Neural progenitor cell (in vitro differentiated cells): ENCODE measurements at regions not wholly inside any gene's neighbourhood (a gene's known extent, or its start where the extent isn't known, plus 50 kb on each side); places are given as distances from the start of the nearest gene placed in this dataset.

Source experiments
- DNase-seq: peaks from one replicate; pipeline ENCODE4 v3.0.0-alpha.2; 2016; ENCODE audit warnings: low spot score
- H2AFZ ChIP-seq: fragments of 200-600 bp; sonication (generic); replicated peaks from 2 replicates; pipeline ENCODE4 v1.6.1; 2016; ENCODE audit warnings: antibody characterized with exemption
- H3F3A ChIP-seq: fragments of 200-600 bp; sonication (generic); 2 replicates; pipeline ENCODE4 v1.6.1; 2016; ENCODE audit warnings: antibody characterized with exemption, low read depth
- H3K27ac ChIP-seq: fragments of 200-600 bp; sonication (generic); 2 replicates; pipeline ENCODE4 v1.5.1; 2016; ENCODE audit warnings: mild to moderate bottlenecking
- H3K27me3 ChIP-seq: fragments of 200-600 bp; sonication (generic); 2 replicates; pipeline ENCODE4 v1.6.1; 2016; ENCODE audit warnings: mild to moderate bottlenecking, moderate library complexity
- H3K36me3 ChIP-seq: fragments of 200-600 bp; sonication (generic); 2 replicates; pipeline ENCODE4 v1.5.1; 2016
- H3K4me1 ChIP-seq: fragments of 200-600 bp; sonication (generic); 2 replicates; pipeline ENCODE4 v1.6.1; 2016; ENCODE audit warnings: mixed run types
- H3K4me2 ChIP-seq: fragments of 200-600 bp; sonication (generic); 2 replicates; pipeline ENCODE4 v1.6.1; 2016
- H3K4me3 ChIP-seq: fragments of 200-600 bp; sonication (generic); 2 replicates; pipeline ENCODE4 v1.5.1; 2016
- H3K79me2 ChIP-seq: fragments of 200-600 bp; sonication (generic); 2 replicates; pipeline ENCODE4 v1.6.1; 2016; ENCODE audit warnings: low read depth
- H3K9ac ChIP-seq: fragments of 200-600 bp; sonication (generic); 2 replicates; pipeline ENCODE4 v1.6.1; 2016
- H3K9me3 ChIP-seq: fragments of 200-600 bp; sonication (generic); 2 replicates; pipeline ENCODE4 v1.5.1; 2016; ENCODE audit warnings: low read depth
- H4K20me1 ChIP-seq: fragments of 200-600 bp; sonication (generic); 2 replicates; pipeline ENCODE4 v1.6.1; 2016; ENCODE audit warnings: low read depth
- H3K27ac Mint-ChIP-seq: 3 replicates; pipeline ENCODE4 v1.8.0; 2021; ENCODE audit warnings: mixed read lengths
- H3K27me3 Mint-ChIP-seq: 2 replicates; pipeline ENCODE4 v1.8.0; 2022; ENCODE audit warnings: low read depth, mild to moderate bottlenecking, inconsistent platforms, moderate library complexity, mixed read lengths; ENCODE audit not compliant: insufficient read depth
- H3K36me3 Mint-ChIP-seq: 3 replicates; pipeline ENCODE4 v1.8.0; 2021; ENCODE audit warnings: mixed read lengths
- H3K4me1 Mint-ChIP-seq: 3 replicates; pipeline ENCODE4 v1.8.0; 2021; ENCODE audit warnings: mixed read lengths
- H3K4me3 Mint-ChIP-seq: 3 replicates; pipeline ENCODE4 v1.8.0; 2021; ENCODE audit warnings: mild to moderate bottlenecking, moderate library complexity, mixed read lengths
- H3K9me3 Mint-ChIP-seq: 3 replicates; pipeline ENCODE4 v1.8.0; 2020; ENCODE audit warnings: mixed read lengths
- EZH2 ChIP-seq: fragments of 200-600 bp; sonication (generic); IDR thresholded peaks from 2 replicates; pipeline ENCODE4 v1.6.1; 2017; ENCODE audit warnings: antibody characterized with exemption, mild to moderate bottlenecking, moderate library complexity
- EZH2phosphoT487 ChIP-seq: fragments of 200-600 bp; sonication (generic); IDR thresholded peaks from 2 replicates; pipeline ENCODE4 v1.6.1; 2017; ENCODE audit warnings: antibody characterized with exemption
- TF ChIP-seq, protein P1 (sequence below): fragments of 200-600 bp; sonication (generic); IDR thresholded peaks from 2 replicates; pipeline ENCODE4 v1.5.1; 2017; ENCODE audit warnings: antibody characterized with exemption, mild to moderate bottlenecking

DNA sequence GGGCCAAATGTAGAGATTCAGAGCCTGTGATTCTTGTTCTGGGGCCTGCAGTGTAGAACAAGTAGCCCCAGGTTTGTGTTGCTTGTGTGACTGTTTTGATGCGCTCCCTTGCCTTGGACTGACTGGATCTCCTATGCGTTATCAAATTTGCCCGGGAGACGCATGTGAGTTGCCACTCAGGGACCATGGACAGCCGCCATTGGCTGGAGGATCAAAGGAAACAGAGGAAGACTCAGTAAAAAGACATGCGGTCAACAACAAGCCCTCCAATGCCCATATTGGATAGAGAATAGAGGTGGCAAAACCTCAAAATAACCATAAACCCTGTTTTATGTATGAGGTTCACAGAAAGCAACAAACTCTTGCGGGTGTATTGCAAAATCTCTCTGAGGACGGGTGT is 327.5 kb upstream of the IGFBP7 start:
- Histone ChIP-seq H3K4me1 (no peaks in the 10 kb centered on the region), H3K27ac (no peak overlapping the region), H3K9ac (no peak overlapping the region), H3F3A (no peaks in the 10 kb centered on the region), H4K20me1 (no peaks in the 10 kb centered on the region), H3K79me2 (no peaks in the 10 kb centered on the region), H2AFZ (no peak overlapping the region), H3K4me3 (no peak overlapping the region), H3K27me3 (no peaks in the 10 kb centered on the region), H3K4me2 (no peak overlapping the region), H3K36me3 (no peaks in the 10 kb centered on the region), H3K9me3 (no peaks in the 10 kb centered on the region)
- DNase-seq = no peak
- H3K9me3 Mint-ChIP-seq = no peaks in the 10 kb centered on the region
- H3K27me3 Mint-ChIP-seq = peaks cover 7% of the 10 kb centered on the region
- no peak overlapping the region for H3K27ac Mint-ChIP-seq
- H3K4me3 Mint-ChIP-seq = no peak overlapping the region
- no peaks in the 10 kb centered on the region for H3K36me3 Mint-ChIP-seq
- H3K4me1 Mint-ChIP-seq = peaks cover 11% of the 10 kb centered on the region
- TF ChIP-seq EZH2 (no peak), EZH2phosphoT487 (no peak)
- TF ChIP-seq, protein P1, sequence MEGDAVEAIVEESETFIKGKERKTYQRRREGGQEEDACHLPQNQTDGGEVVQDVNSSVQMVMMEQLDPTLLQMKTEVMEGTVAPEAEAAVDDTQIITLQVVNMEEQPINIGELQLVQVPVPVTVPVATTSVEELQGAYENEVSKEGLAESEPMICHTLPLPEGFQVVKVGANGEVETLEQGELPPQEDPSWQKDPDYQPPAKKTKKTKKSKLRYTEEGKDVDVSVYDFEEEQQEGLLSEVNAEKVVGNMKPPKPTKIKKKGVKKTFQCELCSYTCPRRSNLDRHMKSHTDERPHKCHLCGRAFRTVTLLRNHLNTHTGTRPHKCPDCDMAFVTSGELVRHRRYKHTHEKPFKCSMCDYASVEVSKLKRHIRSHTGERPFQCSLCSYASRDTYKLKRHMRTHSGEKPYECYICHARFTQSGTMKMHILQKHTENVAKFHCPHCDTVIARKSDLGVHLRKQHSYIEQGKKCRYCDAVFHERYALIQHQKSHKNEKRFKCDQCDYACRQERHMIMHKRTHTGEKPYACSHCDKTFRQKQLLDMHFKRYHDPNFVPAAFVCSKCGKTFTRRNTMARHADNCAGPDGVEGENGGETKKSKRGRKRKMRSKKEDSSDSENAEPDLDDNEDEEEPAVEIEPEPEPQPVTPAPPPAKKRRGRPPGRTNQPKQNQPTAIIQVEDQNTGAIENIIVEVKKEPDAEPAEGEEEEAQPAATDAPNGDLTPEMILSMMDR = no peak

DNA sequence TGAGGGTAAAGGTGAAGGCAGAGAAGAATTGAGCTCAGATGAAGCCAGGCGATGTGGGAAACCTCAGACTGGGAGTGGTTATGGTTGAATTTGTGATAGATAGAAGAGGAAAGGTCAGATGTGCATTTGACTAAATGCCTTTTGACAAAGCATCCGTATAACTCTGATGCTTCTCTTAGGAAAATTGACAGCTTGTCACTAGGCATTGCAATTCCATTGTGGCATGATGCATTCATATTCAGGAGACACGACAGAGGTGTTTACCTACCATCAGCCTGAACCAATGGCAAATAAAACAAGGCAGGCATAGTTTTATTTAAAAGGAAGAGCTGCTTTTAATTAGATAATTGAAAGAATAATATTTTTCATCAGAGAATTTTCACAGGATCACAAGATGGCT is 325.1 kb upstream of the IGFBP7 start:
- H2AFZ ChIP-seq = no peak overlapping the region
- no peak overlapping the region for H3K9ac ChIP-seq
- H3K4me1 Mint-ChIP-seq = peaks cover 5% of the 10 kb centered on the region
- H3K9me3 ChIP-seq = no peaks in the 10 kb centered on the region
- H3K4me1 ChIP-seq = no peaks in the 10 kb centered on the region
- DNase-seq = no peak
- no peaks in the 10 kb centered on the region for H3F3A ChIP-seq
- no peaks in the 10 kb centered on the region for H3K9me3 Mint-ChIP-seq
- TF ChIP-seq, protein P1 = no peak
- TF ChIP-seq EZH2phosphoT487 (no peak), EZH2 (no peak)
- H3K36me3 Mint-ChIP-seq = no peaks in the 10 kb centered on the region
- no peak overlapping the region for H3K4me3 ChIP-seq
- no peak overlapping the region for H3K4me3 Mint-ChIP-seq
- H3K27ac Mint-ChIP-seq = no peak overlapping the region
- peaks cover 1% of the 10 kb centered on the region for H3K27me3 Mint-ChIP-seq
- H3K27me3 ChIP-seq = no peaks in the 10 kb centered on the region
- H3K36me3 ChIP-seq = no peaks in the 10 kb centered on the region
- H3K27ac ChIP-seq = no peak overlapping the region
- no peaks in the 10 kb centered on the region for H3K79me2 ChIP-seq
- H3K4me2 ChIP-seq = no peak overlapping the region
- H4K20me1 ChIP-seq = no peaks in the 10 kb centered on the region

- no peak overlapping the region for H3K4me3 ChIP-seq
- no peaks in the 10 kb centered on the region for H3K4me1 ChIP-seq
- Mint-ChIP-seq H3K27me3 (peaks cover 3% of the 10 kb centered on the region), H3K36me3 (no peaks in the 10 kb centered on the region), H3K4me1 (peaks cover 24% of the 10 kb centered on the region), H3K4me3 (no peak overlapping the region), H3K9me3 (no peaks in the 10 kb centered on the region), H3K27ac (no peak overlapping the region)
- H3K36me3 ChIP-seq = no peaks in the 10 kb centered on the region
- H3K27ac ChIP-seq = no peak overlapping the region
- H4K20me1 ChIP-seq = no peaks in the 10 kb centered on the region
- H2AFZ ChIP-seq = no peak overlapping the region
- H3K79me2 ChIP-seq = no peaks in the 10 kb centered on the region
- no peak overlapping the region for H3K4me2 ChIP-seq
- TF ChIP-seq EZH2phosphoT487 = no peak
- TF ChIP-seq, protein P1 = no peak
- TF ChIP-seq EZH2 = no peak
- no peak overlapping the region for H3K9ac ChIP-seq
- no peaks in the 10 kb centered on the region for H3K9me3 ChIP-seq
- no peak for DNase-seq
- H3F3A ChIP-seq = no peaks in the 10 kb centered on the region
- no peaks in the 10 kb centered on the region for H3K27me3 ChIP-seq
These were observed 320.5 kb upstream of the IGFBP7 start for GRCh38 chr4:57430726-57431125.
